HS-27A (cell line): ENCODE measurements at regions not wholly inside any gene's neighbourhood (a gene's known extent, or its start where the extent isn't known, plus 50 kb on each side); places are given as distances from the start of the nearest gene placed in this dataset.
A peak's percentile ranks its signal among the peaks of the same experiment; 100 is the strongest.

Experiments
- DNase-seq: peaks from one replicate; pipeline ENCODE4 v3.0.0-alpha.2; 2012; ENCODE audit warnings: low read depth, missing footprints

GRCh38 chr2:120916446-120916845 is 180.8 kb downstream of the GLI2 start:
- DNase-seq, result no peak

- no peak for DNase-seq
Observed at GRCh38 chr2:120917886-120918285, 182.2 kb downstream of the GLI2 start.

GRCh38 chr2:120919216-120919615 is 183.5 kb downstream of the GLI2 start:
- DNase-seq, result no peak

- no peak for DNase-seq
Observed at GRCh38 chr2:120919771-120920453, 184.2 kb downstream of the GLI2 start.

GRCh38 chr2:120920454-120921148 is 184.9 kb downstream of the GLI2 start:
- DNase-seq, result no peak

- DNase-seq, result no peak
Observed at GRCh38 chr2:120921457-120921856, 185.8 kb downstream of the GLI2 start.

GRCh38 chr2:120922571-120923332 is 187.1 kb downstream of the GLI2 start:
- DNase-seq, result no peak

GRCh38 chr2:120923426-120923825 is 187.8 kb downstream of the GLI2 start:
- DNase-seq, result no peak

- DNase-seq, result no peak
Observed at GRCh38 chr2:120924924-120925323, 189.3 kb downstream of the GLI2 start.

GRCh38 chr2:120926463-120927264 is 191.0 kb downstream of the GLI2 start:
- DNase-seq, result no peak

- no peak for DNase-seq
Observed at GRCh38 chr2:120927265-120927628, 191.6 kb downstream of the GLI2 start.

GRCh38 chr2:120929829-120930228 is 194.2 kb downstream of the GLI2 start:
- no peak for DNase-seq

- no peak for DNase-seq
Observed at GRCh38 chr2:120930236-120930635, 194.6 kb downstream of the GLI2 start.

GRCh38 chr2:120930864-120931263 is 195.2 kb downstream of the GLI2 start:
- no peak for DNase-seq

GRCh38 chr2:120932472-120932871 is 196.8 kb downstream of the GLI2 start:
- DNase-seq, result no peak

GRCh38 chr2:120932881-120933280 is 197.2 kb downstream of the GLI2 start:
- DNase-seq, result no peak

GRCh38 chr2:120933693-120934573 is 198.3 kb downstream of the GLI2 start:
- DNase-seq, result no peak

GRCh38 chr2:120934574-120935338 is 199.1 kb downstream of the GLI2 start:
- peak; percentile 99 for DNase-seq

- DNase-seq, result peak; percentile 96
Observed at GRCh38 chr2:120935339-120936313, 200.0 kb downstream of the GLI2 start.
